C4-2B (cell line): ENCODE measurements at regions not wholly inside any gene's neighbourhood (a gene's known extent, or its start where the extent isn't known, plus 50 kb on each side); places are given as distances from the start of the nearest gene placed in this dataset.

Source experiments
- H3K27ac ChIP-seq: fragments of 450-650 bp; 2 replicates; pipeline ENCODE4 v1.5.1; 2017
- ZFX ChIP-seq: fragments of 450-650 bp; IDR thresholded peaks from 2 replicates; pipeline ENCODE4 v1.6.1; 2017
- TF ChIP-seq, protein P1 (sequence below): fragments of 450-650 bp; conservative IDR thresholded peaks from 2 replicates; pipeline ENCODE4 v1.5.1; 2017; ENCODE audit warnings: mild to moderate bottlenecking

DNA sequence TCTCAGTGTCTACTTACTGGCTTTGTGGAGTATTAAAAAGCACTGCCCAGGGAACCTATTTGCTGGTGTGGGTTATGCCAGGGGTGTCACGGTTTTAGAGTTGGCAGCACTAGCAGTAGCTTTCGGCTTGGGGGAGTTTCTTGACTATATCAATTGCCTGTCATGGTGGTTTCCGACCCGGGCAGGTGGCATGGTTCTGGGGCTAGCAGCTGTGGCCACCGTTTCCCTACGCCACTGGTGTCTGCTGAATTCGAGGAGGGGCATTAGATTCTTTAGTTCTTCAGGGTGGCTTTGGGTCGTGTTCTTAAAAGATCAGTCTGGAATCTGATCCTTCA, 55.6 kb upstream of the FOXC1 start:
- no peak for TF ChIP-seq ZFX
- TF ChIP-seq, protein P1, sequence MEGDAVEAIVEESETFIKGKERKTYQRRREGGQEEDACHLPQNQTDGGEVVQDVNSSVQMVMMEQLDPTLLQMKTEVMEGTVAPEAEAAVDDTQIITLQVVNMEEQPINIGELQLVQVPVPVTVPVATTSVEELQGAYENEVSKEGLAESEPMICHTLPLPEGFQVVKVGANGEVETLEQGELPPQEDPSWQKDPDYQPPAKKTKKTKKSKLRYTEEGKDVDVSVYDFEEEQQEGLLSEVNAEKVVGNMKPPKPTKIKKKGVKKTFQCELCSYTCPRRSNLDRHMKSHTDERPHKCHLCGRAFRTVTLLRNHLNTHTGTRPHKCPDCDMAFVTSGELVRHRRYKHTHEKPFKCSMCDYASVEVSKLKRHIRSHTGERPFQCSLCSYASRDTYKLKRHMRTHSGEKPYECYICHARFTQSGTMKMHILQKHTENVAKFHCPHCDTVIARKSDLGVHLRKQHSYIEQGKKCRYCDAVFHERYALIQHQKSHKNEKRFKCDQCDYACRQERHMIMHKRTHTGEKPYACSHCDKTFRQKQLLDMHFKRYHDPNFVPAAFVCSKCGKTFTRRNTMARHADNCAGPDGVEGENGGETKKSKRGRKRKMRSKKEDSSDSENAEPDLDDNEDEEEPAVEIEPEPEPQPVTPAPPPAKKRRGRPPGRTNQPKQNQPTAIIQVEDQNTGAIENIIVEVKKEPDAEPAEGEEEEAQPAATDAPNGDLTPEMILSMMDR, result no peak
- H3K27ac ChIP-seq, result peak overlapping the region; percentile 84

DNA sequence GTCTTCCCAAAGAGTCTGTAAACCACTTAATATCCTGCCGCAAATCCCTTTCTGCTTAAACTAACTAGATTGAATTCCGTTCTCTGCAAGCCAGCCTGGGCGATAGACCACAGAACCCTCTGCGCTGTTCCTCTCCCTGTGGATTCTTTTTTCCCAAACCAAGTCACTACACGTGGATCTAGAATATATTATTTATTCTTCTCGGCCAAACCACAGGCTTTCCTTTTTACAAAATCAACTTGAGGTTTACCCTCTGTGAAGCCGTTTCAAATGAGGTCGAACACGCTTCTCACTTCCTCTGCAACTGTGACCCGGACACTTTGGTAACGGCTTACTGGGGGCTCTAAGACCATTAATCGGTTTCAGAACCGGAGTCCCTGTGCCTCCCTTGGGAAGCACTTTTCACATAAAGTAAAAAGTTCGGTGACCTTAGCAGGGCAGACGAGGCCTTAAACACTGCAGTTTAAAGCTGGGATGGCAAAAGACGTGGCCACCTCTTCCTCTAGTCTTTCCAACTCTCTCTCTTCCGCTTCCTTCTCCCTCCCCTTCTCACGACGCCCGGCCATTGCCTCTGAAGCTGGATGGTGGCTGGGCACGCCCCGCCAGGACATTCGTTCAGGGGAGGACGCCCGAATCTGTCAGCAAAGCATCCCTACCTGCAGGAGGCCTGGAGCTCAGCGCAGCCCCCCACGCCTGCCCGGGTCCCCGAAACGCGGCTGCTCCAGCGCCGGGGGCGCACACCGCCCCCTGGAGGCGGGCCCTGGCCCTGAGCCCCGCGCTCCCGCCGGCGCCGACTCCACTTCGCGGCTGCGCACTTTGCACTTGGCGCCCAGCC, 55.0 kb upstream of the FOXC1 start:
- no peak for TF ChIP-seq ZFX
- TF ChIP-seq, protein P1, result peak; percentile 93
- H3K27ac ChIP-seq, result peak overlapping the region; percentile 84

DNA sequence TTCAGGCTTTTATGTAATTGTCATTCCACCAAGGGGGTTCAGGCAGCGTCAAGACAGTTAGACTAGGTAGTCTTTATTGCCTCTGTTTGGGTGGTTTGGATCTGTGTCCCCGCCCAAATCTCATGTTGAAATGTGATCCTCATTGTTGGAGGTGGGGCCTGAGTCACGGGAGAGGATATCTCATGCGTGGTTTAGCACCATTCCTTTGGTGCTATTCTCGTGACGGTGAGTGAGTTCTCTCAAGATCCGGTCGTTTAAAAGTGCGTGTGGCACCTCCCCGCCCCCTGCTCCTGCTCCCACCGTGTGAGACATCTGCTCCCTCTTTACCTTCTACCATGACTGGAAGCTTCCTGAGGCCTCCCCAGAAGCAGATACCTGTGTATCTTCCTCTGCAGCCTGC, 51.3 kb upstream of the FOXC1 start:
- H3K27ac ChIP-seq, result no peak overlapping the region
- TF ChIP-seq, protein P1, result no peak
- no peak for TF ChIP-seq ZFX
